Stimulated activated CD8-positive, alpha-beta memory T cell treated with anti-CD3 and anti-CD28 coated beads, Interleukin-12 subunit alpha, Interleukin-12 subunit beta, amount 100 ng/mL, for 24 hours (primary cell): ENCODE measurements at regions not wholly inside any gene's neighbourhood (a gene's known extent, or its start where the extent isn't known, plus 50 kb on each side); places are given as distances from the start of the nearest gene placed in this dataset.
"Not testable (repeated sequence)": the region's sequence is repeated elsewhere in the genome, so short reads cannot be mapped to it uniquely, and the experiment has no call there.

ENCODE experiments used
- DNase-seq: peaks from one replicate; pipeline ENCODE4 v3.0.0-alpha.2; 2020; ENCODE audit errors: extremely low read depth

DNA sequence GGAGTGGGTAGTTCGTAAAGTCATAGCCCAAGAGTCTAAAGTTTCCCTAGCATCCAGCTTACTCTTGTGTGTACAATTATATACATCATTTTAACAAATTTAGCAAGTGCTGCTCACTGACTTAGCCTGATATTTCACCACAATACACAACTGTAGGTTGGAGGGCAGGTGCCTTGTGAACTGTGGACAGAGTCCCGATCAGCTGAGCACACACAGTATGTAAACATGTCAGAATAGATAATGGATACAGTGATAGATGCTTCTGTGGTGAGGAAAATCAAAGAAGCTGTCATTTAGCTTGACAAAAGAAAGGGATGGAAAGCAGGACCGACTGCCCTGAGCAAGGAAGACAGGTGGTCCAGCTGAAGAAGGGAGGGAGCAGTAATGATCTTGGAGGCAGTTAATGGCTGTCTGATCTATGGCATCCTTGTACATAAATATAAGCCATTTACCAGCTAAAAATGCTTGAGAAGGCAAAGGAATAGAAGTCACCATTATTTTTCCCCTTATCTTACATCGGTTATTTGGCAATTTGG is 372.8 kb upstream of the UBE2E3 start:
- no peak for DNase-seq

DNA sequence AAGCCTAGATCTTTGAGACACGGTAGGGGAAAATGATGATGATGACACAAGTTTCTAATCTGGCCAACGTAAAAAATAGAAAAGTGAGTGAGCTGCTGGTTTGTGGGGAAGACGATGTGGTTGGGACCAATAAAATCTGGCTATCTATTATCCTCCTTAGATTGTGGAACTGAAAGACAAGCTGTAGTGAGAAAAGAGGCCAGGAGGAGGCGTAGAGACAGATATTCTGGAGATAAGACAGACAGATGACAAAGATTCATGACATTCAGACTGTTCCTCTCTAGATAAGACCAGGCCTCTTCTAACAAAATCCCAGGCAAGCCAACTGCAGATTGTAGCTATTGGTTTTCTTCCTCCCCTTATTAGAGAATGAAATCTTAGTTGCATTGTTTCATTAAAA is 376.3 kb upstream of the UBE2E3 start:
- DNase-seq: no peak

DNA sequence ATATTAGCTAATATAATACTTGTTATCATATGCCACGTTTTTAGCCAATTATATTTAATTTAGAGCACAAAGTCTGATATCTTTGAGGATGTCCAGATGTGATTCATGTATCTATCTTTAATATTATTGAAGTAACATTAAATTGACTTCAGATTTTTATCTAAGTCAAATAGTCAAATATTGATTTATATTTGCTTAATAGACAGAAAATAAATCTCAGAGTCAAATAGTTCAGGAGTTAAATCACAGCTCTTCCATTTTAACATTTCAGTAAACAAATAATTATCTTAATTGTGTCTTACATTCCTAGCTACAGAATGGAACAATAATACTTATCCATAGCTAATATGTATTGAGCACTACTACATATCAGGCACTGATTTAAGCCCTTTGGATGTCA is 379.4 kb upstream of the UBE2E3 start:
- no peak for DNase-seq

DNA sequence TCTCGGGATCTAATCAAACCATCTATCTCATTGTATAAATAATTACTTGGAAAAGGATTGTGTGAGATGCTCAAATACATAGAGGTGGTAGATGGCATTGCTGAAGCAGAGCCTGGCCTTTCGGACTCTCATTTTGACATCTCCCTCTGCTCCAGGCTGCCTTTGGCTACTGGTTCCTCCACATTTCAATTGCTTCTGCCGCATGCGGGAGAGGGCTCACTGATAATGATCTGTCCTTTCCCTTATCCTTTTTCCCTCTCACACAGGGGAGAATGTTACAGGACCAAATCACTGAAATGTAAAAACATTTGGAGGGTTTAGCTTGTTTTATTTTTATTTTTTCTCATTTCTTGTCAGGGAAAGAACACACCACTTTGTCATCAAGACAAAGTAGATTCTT is 380.6 kb upstream of the UBE2E3 start:
- DNase-seq: no peak

DNA sequence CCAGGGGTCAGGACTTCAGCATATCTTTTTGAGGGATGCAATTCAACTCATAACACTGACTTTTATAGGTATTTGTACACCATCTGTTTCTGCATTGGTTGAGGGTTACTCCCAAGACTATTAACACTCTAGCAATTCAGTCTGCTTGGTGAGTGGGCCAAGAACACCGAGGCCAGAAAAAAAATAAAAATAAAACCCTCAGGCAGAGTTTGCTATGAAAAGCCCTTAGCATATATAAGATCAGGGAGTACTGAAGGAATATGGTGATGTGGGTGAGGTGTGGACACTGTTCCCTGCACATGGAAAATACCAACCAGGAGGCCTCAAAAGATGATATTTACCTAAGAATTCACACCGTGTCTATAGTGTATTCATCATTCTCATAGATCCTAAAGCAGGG is 383.2 kb upstream of the UBE2E3 start:
- no peak for DNase-seq

DNA sequence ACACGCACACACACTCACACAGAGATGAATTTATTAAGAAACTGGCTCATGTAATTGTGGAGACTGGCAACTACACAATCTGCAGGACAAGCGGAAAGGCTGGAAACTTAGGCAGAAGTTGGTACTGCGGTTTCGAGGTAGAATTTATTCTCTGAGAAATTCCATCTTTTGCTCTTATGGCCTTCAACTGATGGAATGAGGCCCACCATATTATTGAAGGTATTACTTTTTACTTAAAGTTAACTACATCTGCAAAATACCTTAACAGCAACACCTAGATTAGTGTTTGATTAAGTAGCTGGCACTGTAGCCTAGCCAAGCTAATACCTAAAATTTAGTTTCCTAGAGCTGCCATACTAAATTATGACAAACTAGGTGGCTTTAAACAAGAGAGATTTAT is 384.0 kb upstream of the UBE2E3 start:
- no peak for DNase-seq

DNA sequence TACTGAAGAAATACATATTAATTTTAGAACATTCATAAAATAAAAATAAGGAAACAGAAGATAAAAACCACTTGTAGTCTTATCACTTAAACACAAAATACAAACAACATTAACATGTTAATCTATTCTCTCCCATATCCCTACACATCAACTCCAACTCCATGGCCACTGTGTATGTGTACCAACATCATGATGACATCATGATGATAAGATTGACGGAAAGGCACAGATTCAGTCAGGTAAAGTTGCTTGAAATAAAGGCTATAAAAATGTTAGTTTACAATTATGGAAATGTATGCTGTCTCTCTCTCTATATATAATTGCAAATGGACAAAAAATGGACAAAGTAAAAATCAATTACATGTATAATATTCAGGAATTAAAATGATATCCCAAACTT is 388.5 kb upstream of the UBE2E3 start:
- DNase-seq: no peak

DNA sequence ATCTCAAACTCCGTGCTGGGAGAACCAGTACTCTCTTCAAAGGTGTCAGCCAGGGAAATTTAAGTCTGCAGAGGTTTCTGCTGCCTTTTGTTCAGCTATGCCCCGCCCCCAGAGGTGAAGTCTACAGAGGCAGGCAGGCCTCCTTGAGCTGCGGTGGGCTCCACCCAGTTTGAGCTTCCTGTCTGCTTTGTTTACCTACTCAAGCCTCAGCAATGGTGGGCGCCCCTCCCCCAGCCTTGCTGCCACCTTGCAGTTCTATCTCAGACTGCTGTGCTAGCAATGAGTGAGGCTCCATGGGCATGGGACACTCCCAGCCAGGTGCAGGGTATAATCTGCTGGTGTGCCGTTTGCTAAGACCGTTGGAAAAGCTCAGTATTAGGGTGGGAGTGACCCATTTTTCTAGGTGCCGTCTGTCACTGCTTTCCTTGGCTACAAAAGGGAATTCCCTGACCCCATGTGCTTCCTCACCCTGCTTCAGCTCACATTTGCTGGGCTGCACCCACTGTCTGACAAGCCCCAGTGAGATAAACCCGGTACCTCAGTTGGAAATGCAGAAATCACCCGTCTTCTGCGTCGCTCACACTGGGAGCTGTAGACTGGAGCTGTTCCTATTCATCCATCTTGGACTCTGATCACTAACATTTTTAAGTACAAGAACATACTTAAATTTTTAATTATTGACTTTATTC is 389.2 kb upstream of the UBE2E3 start:
- not testable (repeated sequence) for DNase-seq

DNA sequence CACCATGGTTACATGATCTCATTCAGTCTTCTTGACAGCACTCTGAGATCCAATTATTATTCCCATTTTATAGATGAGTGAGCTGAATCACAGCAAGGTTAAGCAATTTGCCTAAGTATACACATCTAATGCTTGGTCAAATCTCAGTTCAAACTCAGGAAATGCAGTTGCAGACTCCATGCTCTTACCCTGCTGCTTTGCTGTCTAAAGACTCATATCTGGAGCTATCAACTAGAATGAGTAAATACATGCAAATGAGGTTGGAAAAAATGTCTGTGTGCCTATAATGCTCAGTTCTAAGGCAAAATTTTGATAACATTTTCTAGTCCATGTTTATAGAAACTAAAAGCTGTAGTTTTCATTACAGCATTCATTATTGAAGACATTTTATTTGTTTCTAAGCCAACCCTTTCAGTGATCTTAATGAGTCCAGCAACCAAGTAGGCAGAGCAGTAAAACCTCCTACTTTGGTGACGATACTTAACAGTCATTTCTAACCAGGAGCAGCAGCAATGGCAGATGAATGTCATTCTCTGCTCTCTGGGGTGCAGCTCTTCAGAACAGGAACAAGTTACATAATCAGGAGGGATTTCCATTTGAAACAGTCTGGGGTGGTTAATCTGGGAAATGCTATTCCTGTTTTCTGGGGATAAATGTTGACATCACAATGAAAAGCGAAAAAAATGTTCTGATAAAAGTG is 396.8 kb upstream of the UBE2E3 start:
- DNase-seq: no peak

DNA sequence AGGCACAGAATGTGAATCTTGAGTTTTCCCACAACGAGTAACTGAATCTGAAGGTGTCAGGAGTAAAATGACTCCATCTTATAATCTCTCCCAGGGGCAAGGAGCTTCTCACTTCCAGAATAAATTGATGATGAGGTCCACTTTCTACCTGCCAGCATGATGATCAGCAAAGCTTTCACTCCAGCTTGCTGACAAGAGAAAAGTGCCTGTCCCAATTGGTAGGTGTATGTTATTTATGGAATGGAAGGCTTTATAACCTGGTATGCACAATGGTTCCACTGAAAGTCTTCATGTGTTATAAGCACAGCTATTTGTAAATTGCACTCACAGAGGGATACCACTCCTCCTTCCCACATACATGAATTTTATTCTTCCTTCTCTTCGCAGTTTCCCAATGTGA is 401.0 kb upstream of the UBE2E3 start:
- DNase-seq: no peak

DNA sequence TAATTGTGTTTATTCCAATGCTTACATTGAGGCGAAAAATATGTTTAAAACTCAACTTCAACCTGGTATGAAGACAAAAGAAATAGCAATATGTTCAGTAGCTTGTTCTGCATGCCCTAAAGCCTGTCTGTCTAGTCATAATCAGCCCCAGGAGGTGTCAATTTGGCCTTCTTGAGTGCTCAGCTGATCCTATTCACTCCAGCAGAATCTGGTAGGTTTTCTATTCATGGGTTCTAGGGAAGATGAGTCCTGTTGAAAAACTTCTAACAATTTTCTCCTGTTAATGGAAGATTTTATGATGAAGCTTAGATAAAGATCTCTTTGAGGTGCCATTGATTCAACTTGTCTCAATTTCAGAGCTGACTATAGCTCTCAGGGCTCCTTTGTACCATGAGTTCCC is 402.0 kb upstream of the UBE2E3 start:
- no peak for DNase-seq

DNA sequence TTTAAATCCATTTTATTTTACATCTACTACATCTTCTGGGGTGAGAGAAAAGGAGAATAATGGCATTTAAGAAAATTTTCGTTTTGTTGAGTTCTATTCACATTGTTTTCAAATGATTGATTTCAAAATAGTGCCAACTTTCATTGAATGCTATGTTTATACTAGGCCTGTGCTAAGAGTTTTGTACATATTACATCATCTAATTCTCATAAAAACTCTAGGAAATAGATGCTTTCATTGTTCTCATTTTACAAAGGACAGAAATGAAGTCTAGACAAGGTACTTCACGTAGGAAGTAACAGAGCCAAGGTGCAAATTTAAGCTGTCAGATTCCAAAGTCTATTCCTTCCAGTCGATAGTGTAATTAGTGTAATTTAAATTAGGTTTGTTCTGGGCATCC is 402.8 kb upstream of the UBE2E3 start:
- no peak for DNase-seq

DNA sequence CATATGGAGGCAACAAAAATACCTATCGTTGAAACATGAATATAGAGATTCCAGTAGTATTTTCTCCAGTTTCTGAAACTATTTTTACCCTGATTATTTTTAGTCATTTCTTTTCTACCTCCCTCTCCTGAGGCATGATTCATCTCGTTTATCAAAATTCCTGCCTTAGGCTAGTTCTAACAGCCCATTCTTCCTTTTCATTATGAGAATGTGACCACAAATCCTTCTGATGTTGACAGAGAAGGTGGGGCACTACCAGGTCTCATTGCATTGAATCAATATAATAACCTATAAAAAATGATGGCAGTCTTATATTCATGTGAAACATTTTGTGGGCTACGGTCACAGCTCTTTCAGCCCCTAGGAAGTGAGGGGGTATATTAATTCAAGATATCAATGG is 406.5 kb upstream of the UBE2E3 start:
- DNase-seq: no peak

DNA sequence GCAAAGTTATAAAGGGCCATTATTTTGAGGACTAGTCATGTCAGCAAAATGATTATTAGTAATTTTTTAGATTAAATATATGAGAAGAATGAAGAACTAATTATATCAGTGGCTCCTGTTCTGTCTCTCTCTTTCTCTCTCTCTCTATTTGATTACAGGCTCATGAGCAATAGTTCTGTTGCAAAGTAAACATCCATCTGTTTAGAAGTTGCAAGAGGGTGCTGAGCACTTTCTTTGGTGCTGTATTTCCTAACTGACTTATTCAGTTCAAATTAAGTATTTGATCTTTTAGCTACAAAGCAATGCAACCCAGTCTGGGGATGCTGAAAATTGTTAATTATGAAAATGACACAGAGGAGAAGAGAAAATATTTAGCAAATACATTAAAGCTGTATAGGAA is 408.1 kb upstream of the UBE2E3 start:
- DNase-seq: no peak

DNA sequence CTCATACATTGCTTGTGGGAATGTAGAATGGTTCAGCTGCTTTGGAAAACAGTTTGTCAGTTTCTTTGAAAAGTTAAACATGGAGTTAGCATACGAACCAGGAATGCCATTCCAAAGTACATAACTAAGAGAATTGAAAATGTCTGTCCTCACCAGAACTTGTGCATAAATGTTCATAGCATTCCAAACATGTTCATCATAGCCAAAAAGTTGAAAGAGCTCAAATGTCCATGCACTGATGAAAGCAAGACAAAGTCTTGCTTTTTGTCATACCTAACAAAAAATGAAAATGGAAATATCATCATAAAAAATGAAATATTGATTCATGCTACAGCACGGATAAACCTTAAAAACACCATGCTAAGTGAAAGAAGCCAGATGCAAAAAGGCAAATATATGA is 408.8 kb upstream of the UBE2E3 start:
- no peak for DNase-seq

DNA sequence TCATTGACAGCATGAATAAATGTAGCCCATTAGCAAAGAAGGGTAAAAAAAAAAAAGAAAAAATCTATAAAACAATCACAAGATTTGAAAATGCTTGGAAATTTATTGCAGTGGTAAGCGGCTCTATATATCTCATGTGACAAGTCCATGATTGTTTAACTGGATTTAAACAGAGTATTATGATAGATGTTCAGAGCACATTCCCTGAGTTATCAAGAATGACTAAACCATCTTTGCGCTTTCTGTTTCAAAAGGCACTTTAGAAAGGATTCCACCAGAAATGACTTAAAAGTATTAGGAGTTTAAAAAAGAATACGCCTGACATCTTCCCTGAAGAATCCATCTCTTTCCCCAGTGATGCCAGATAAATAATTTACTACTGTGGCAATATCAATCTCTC is 409.5 kb upstream of the UBE2E3 start:
- DNase-seq: no peak

DNA sequence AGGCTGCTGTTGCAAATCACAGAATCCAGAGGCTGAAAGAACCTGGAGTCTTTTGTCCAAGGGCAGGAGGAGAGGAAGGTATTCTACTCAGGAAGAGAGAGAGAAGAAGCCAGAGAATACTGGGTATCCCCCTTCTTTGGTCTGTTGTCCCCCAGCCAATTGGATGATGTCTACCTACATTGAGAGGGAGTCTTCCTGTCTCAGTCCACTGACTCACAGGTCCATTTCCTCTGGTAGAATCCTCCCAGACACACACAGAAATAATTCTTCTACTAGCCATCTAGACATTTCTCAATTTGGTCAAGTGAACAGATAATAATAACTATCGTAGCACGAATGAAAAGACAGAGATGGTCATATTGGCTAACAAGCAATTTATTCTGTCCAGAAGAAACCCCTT is 416.4 kb upstream of the UBE2E3 start:
- DNase-seq: no peak

DNA sequence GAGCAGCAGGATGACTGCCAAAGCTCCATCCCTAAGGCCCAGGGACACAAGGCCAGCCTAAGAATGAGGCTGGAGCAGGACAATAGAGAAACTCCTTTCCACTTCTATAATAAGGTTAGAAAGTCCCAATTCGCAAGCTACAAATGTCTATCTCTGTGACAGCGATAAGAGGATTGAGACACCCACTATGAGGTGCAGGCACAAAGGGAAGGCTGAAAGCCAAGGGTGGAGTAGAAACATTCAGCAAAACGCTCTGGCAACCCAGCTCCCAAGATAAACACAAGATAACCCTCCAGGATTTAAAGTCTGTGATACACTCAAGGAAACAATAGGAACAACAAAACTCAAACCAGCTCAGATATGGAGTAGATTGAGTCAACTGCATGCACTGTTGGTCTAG is 418.0 kb upstream of the UBE2E3 start:
- no peak for DNase-seq

DNA sequence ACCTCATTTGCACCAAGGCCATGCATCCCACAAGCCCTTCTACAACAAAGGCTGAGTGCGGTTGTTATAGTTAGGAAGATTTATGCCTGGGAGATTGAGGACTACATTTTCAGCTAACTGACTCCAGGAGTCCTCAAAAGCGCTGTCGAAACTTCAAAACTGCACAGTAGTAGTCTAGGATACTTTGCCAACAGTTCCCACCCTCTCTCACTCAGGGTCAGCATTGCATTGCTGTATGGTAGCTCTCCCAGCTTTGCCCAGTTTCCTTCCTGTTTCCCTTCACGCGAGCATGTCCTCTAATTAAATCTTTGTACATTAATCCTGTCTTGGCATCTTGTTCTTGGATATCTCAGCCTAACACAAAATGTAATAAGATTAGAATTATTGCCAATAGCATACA is 420.6 kb upstream of the UBE2E3 start:
- no peak for DNase-seq

DNA sequence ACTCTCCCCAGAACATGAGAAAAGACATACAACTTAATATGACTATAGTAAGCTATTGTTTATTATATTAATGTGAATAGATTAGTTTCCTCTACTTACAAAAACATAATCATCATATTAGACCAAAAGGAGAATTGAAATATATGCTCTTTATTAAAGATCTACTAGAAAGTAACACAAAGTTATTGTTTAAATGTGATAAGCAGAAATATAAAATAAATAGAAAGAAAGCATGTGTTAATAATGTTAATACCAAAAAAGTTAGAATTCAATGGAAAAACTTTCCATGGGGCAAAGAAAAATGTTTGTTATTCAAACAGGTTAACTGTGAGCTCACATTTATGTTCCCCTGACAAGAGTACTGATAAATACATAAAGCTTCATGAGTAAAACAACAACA is 421.4 kb upstream of the UBE2E3 start:
- DNase-seq: no peak

DNA sequence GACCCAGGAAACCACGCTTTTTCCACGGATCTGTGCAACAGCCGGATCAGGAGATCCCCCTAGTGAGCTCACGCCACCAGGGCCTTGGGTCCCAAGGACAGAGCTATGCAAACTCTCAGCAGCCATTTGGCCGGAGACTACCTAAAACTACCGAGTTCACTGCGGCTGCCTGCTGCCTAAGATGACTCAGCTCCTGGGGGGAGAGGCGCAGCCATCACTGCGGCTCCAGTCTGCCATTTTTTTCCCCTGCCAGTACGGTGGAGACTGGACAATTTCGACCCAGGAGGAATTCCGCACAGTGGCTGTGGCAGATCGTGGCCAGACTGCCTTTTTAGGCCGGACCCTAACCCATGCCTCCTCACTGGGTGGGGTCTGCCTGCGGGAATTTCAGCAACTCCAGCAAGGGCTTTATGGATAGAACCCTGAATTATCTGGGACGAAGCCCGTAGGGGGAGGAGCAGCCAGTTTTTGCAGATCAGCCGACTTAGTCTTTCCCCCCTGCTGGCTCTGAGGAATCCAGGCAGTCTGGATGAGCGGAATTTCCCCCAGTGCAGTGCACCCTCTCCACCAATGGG is 424.9 kb upstream of the UBE2E3 start:
- no peak for DNase-seq

DNA sequence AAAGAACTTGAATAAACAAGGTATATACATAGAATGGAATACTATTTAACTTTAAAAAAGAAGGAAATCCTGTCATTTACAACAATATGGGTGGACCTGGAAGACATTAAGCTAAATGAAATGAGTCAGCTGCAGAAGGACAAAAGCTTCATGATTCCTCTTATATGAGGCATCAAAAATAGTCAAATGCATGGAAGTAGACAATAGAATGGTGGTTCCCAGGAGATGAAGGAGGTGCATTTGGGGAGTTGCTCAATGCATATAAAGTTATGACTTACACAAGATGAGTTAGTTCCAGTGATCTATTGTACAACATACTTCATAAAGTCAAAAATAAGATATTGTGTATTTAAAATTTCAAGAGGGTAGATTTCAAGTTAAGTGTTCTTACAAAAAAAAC is 426.1 kb upstream of the UBE2E3 start:
- DNase-seq: no peak

DNA sequence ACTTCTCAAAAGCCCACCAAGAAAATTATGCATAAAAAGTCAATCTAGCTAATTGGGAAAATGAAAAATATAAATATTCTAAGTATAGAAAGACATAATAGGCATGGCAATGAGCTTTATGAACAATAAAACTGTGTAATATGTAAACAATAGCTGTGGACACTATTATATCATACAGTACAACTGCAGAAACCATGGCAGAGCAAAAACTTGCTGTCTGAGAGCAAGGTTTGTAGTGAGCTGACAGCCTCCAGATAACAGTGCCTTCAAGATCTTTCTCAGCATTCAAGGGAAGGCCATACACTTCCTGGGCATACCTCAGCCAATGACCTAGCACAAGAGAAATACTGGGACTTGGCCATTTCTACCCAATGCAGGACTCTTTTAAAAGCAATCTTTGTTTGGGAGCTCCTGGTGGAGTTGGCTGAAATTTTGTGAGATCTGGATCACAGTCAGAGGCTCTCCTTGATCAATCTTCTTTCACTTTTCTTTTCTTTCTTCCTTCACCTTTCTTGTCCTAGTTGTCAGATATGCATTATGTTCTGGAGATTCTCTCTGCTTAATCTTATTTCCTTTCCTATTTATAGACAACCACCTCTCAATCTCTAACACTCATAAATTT is 427.2 kb upstream of the UBE2E3 start:
- DNase-seq: no peak
